H1 (cell line): ENCODE measurements at regions not wholly inside any gene's neighbourhood (a gene's known extent, or its start where the extent isn't known, plus 50 kb on each side); places are given as distances from the start of the nearest gene placed in this dataset.

Experiments
- CTCF ChIA-PET: fragments of 300-600 bp; sonication (Branson Sonifier 250); formaldehyde crosslinking; loops from one replicate; lab custom pipeline; 2021; ENCODE audit not compliant: partially characterized antibody; lab: Charles Lee
- POLR2A ChIA-PET: fragments of 300-600 bp; sonication (Branson Sonifier 250); formaldehyde crosslinking; loops from one replicate; lab custom pipeline; 2021; ENCODE audit warnings: inconsistent platforms; ENCODE audit not compliant: partially characterized antibody; lab: Charles Lee
- DNase-seq, 2 experiments: peaks; one replicate each; pipeline versions ENCODE4 v3.0.0 to v3.0.0-alpha.2; 2010 to 2022; ENCODE audit warnings: low spot score in 2 of 2, low read depth in 1 of 2, mixed read lengths in 1 of 2
- FAIRE-seq: peaks from 2 replicates; lab custom pipeline; 2011; peaks lifted over from hg19 to GRCh38; lab: Jason Lieb, UNC
- H2AFZ ChIP-seq: 2 replicates; pipeline ENCODE4 v1.8.1; 2012; ENCODE audit warnings: low read length, inconsistent platforms
- H2AK5ac ChIP-seq: 2 replicates; pipeline ENCODE4 v1.6.1; 2013; ENCODE audit warnings: low read depth, low read length
- H2BK120ac ChIP-seq: replicated peaks from 2 replicates; pipeline ENCODE3; 2013; ENCODE audit warnings: low read depth, low read length, inconsistent platforms
- H2BK12ac ChIP-seq: 2 replicates; pipeline ENCODE4 v1.6.1; 2013; ENCODE audit warnings: low read depth, low read length
- H2BK15ac ChIP-seq: 2 replicates; pipeline ENCODE4 v1.6.1; 2013; ENCODE audit warnings: low read length
- H2BK20ac ChIP-seq: 2 replicates; pipeline ENCODE4 v1.6.1; 2013; ENCODE audit warnings: low read length
- H2BK5ac ChIP-seq: 2 replicates; pipeline ENCODE4 v1.6.1; 2013; ENCODE audit warnings: low read depth, low read length
- H3K14ac ChIP-seq: 2 replicates; pipeline ENCODE4 v1.6.1; 2013; ENCODE audit warnings: inconsistent platforms; ENCODE audit not compliant: insufficient read length
- H3K18ac ChIP-seq: 2 replicates; pipeline ENCODE4 v1.6.1; 2013; ENCODE audit warnings: low read length; ENCODE audit errors: extremely low read depth
- H3K23ac ChIP-seq: 2 replicates; pipeline ENCODE4 v1.6.1; 2013; ENCODE audit warnings: inconsistent platforms; ENCODE audit not compliant: insufficient read length
- H3K23me2 ChIP-seq: 2 replicates; pipeline ENCODE4 v1.6.1; 2013; ENCODE audit warnings: low read depth, low read length
- H3K27ac ChIP-seq: 2 replicates; pipeline ENCODE4 v1.6.1; 2011; ENCODE audit warnings: low read depth, low read length, inconsistent platforms
- H3K27me3 ChIP-seq, 4 experiments: replicated peaks in 1 of 4; 1 replicate in 1 of 4; 2 replicates in 3 of 4; pipeline versions ENCODE4 v1.6.1 to v1.8.1; 2011 to 2013; ENCODE audit warnings: low read length in 3 of 4, mild to moderate bottlenecking in 3 of 4, inconsistent platforms in 2 of 4, mixed read lengths in 2 of 4, moderate library complexity in 1 of 4; ENCODE audit not compliant: control insufficient read depth in 3 of 4, insufficient read depth in 3 of 4; ENCODE audit errors: extremely low read depth in 1 of 4
- H3K36me3 ChIP-seq, 4 experiments: 2 replicates each; pipeline versions ENCODE4 v1.6.1 to v1.8.1; 2011 to 2013; ENCODE audit warnings: mild to moderate bottlenecking in 4 of 4, low read length in 3 of 4, moderate library complexity in 2 of 4, control low read depth in 1 of 4, inconsistent platforms in 1 of 4; ENCODE audit not compliant: insufficient read depth in 4 of 4, control insufficient read depth in 2 of 4
- H3K4ac ChIP-seq: replicated peaks from 2 replicates; pipeline ENCODE3; 2013; ENCODE audit warnings: low read length, low read depth, mixed read lengths, inconsistent platforms; ENCODE audit not compliant: insufficient read length
- H3K4me1 ChIP-seq, 4 experiments: replicated peaks in 1 of 4; 1 replicate in 1 of 4; 2 replicates in 3 of 4; pipeline versions ENCODE4 v1.6.1 to v1.8.1; 2011 to 2013; ENCODE audit warnings: low read length in 3 of 4, inconsistent platforms in 2 of 4, mixed read lengths in 1 of 4; ENCODE audit not compliant: insufficient read depth in 4 of 4, control insufficient read depth in 3 of 4
- H3K4me2 ChIP-seq, 2 experiments: 2 replicates each; pipeline versions ENCODE4 v1.6.1 to v1.8.1; 2011 to 2013; ENCODE audit warnings: low read depth in 2 of 2, low read length in 2 of 2, control low read depth in 1 of 2, inconsistent platforms in 1 of 2, mild to moderate bottlenecking in 1 of 2; ENCODE audit not compliant: insufficient read depth in 1 of 2
- H3K4me3 ChIP-seq, 4 experiments: fragments of 200-600, 300-600 bp in 1 of 4; sonication (generic), shearing (Covaris generic), sonication (Bioruptor Twin) in 1 of 4; 2 replicates each; pipeline versions ENCODE4 v1.5.1 to v1.8.1; 2011 to 2016; ENCODE audit warnings: low read length in 4 of 4, low read depth in 3 of 4, control low read depth in 2 of 4, inconsistent platforms in 2 of 4, mild to moderate bottlenecking in 2 of 4, mixed read lengths in 1 of 4, moderate library complexity in 1 of 4; ENCODE audit not compliant: insufficient read depth in 2 of 4; ENCODE audit errors: extremely low read depth in 1 of 4
- H3K56ac ChIP-seq: replicated peaks from 2 replicates; pipeline ENCODE3; 2013; ENCODE audit warnings: low read depth, mild to moderate bottlenecking, mixed read lengths, low read length, inconsistent platforms; ENCODE audit not compliant: insufficient read length
- H3K79me1 ChIP-seq: 2 replicates; pipeline ENCODE4 v1.6.1; 2013; ENCODE audit warnings: low read depth, low read length, control low read depth
- H3K79me2 ChIP-seq, 2 experiments: 2 replicates each; pipeline versions ENCODE4 v1.6.1 to v1.8.1; 2012 to 2013; ENCODE audit warnings: low read length in 2 of 2, mild to moderate bottlenecking in 2 of 2, inconsistent platforms in 1 of 2; ENCODE audit not compliant: insufficient read depth in 2 of 2, control insufficient read depth in 1 of 2
- H3K9ac ChIP-seq, 4 experiments: replicated peaks in 1 of 4; 1 replicate in 1 of 4; 2 replicates in 3 of 4; pipeline versions ENCODE4 v1.6.1 to v1.8.1; 2011 to 2013; ENCODE audit warnings: low read depth in 3 of 4, low read length in 3 of 4, control low read depth in 2 of 4, mild to moderate bottlenecking in 2 of 4, moderate library complexity in 2 of 4, inconsistent platforms in 1 of 4; ENCODE audit errors: extremely low read depth in 1 of 4
- H3K9me3 ChIP-seq, 2 experiments: 2 replicates each; pipeline versions ENCODE4 v1.6.1 to v1.8.1; 2012 to 2013; ENCODE audit warnings: mild to moderate bottlenecking in 2 of 2, moderate library complexity in 2 of 2, control low read depth in 1 of 2, inconsistent platforms in 1 of 2, low read depth in 1 of 2, low read length in 1 of 2, mixed read lengths in 1 of 2; ENCODE audit not compliant: insufficient read depth in 2 of 2
- H4K20me1 ChIP-seq, 2 experiments: replicated peaks in 1 of 2; 2 replicates each; pipeline versions ENCODE3 to v1.8.1; 2011 to 2013; ENCODE audit warnings: inconsistent platforms in 2 of 2, low read length in 2 of 2, mild to moderate bottlenecking in 1 of 2; ENCODE audit not compliant: insufficient read depth in 2 of 2, control insufficient read depth in 1 of 2
- H4K5ac ChIP-seq: 2 replicates; pipeline ENCODE4 v1.6.1; 2013; ENCODE audit warnings: low read length, low read depth, mixed read lengths, inconsistent platforms; ENCODE audit not compliant: insufficient read length
- H4K8ac ChIP-seq: 2 replicates; pipeline ENCODE4 v1.8.0; 2013; ENCODE audit warnings: mild to moderate bottlenecking, moderate library complexity, low read length, inconsistent platforms; ENCODE audit not compliant: insufficient read depth; ENCODE audit errors: extremely low read depth
- H4K91ac ChIP-seq: replicated peaks from 2 replicates; pipeline ENCODE3; 2013; ENCODE audit warnings: low read length, mixed read lengths, inconsistent platforms; ENCODE audit not compliant: insufficient read length
- RAD21 ChIP-seq, 2 experiments: IDR thresholded peaks in 1 of 2; conservative IDR thresholded peaks in 1 of 2; 2 replicates each; pipeline ENCODE4 v1.6.1; 2011; ENCODE audit warnings: low read depth in 2 of 2, low read length in 2 of 2, improper control_type of control experiment in 1 of 2, inconsistent platforms in 1 of 2, mild to moderate bottlenecking in 1 of 2, moderate library complexity in 1 of 2
- RNF2 ChIP-seq: fragments of 200-900, 300-1000 bp; sonication (generic); IDR thresholded peaks from 2 replicates; pipeline ENCODE4 v1.7.1; 2016; ENCODE audit warnings: borderline replicate concordance, low read depth, mild to moderate bottlenecking, antibody characterized with exemption, low read length; ENCODE audit not compliant: poor library complexity, severe bottlenecking; ENCODE audit errors: missing control alignments
- WGBS, 2 experiments: shearing (Covaris generic) in 1 of 2; methylation state at CpG; one replicate each; pipeline versions ENCODE4 v1.1.6 to v1.1.7; 2013 to 2015; ENCODE audit warnings: low lambda C conversion rate in 2 of 2, mixed read lengths in 2 of 2, inconsistent platforms in 1 of 2, low coverage in 1 of 2, missing lambda C conversion rate in 1 of 2; ENCODE audit not compliant: insufficient replicate concordance in 2 of 2, insufficient coverage in 1 of 2, insufficient read length in 1 of 2; ENCODE audit errors: extremely low coverage in 1 of 2, missing lambda C conversion rate in 1 of 2; 5-methylcytosine and 5-hydroxymethylcytosine counted together
- TF ChIP-seq, protein P1 (sequence below), 3 experiments: IDR thresholded peaks; 1 replicate in 2 of 3; 2 replicates in 1 of 3; pipeline versions ENCODE4 v1.5.1 to v1.6.1; 2011; ENCODE audit warnings: low read length in 3 of 3, mild to moderate bottlenecking in 3 of 3, inconsistent platforms in 2 of 3, low read depth in 1 of 3, moderate library complexity in 1 of 3; ENCODE audit not compliant: insufficient read depth in 1 of 3; ENCODE audit errors: control extremely low read depth in 1 of 3

DNA sequence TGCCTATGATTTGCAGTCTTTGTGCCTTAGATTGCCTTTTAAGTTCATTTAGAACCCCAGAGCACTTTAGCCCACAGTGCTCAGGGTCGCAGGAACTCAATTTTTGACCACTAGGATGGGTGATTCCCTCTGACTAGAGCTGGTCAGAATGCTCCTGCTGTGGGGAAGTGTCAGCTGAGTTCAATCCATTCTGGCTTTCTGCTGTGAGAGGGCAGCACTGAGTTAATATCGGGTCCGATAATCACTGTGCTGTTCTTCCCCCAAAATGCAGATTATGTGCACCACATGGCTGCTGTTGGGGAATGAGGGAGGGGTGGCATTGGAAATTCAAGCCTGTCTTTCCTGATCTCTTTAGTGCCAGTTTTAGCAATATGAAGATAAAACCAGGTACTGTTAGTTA lies 886.4 kb downstream of the DNAJB9 start:
- Histone ChIP-seq H4K20me1 (no peaks in the 10 kb centered on the region), H3K27me3 (no peaks in the 10 kb centered on the region), H2AK5ac (no peak overlapping the region), H3K36me3 (no peaks in the 10 kb centered on the region), H3K4ac (no peak overlapping the region), H3K4me3 (no peak overlapping the region), H2BK5ac (no peak overlapping the region), H3K56ac (no peak overlapping the region), H3K14ac (no peak overlapping the region), H2BK20ac (no peak overlapping the region), H3K23ac (no peak overlapping the region), H4K91ac (no peak overlapping the region), H3K4me1 (no peaks in the 10 kb centered on the region), H2BK15ac (no peak overlapping the region), H3K79me2 (no peaks in the 10 kb centered on the region), H3K79me1 (no peaks in the 10 kb centered on the region), H2BK12ac (no peak overlapping the region), H3K27ac (no peak overlapping the region), H3K18ac (0 out of 2 replicates have a peak overlapping the region, but pooled peaks have one; percentile 34), H4K8ac (no peak overlapping the region), H4K5ac (no peak overlapping the region), H3K23me2 (no peaks in the 10 kb centered on the region), H3K9ac (no peak overlapping the region), H3K9me3 (no peaks in the 10 kb centered on the region), H2AFZ (peak overlapping the region; percentile 74; the same call in 1 of the 2 replicates), H2BK120ac (no peak overlapping the region), H3K4me2 (no peak overlapping the region)
- WGBS, 2 experiments = 80% methylated on average over 3 of the region's 3 CpGs; no CpG with 5 or more reads in 1 of the 2 experiments
- FAIRE-seq (no peak), DNase-seq (no peak)
- TF ChIP-seq, protein P1, sequence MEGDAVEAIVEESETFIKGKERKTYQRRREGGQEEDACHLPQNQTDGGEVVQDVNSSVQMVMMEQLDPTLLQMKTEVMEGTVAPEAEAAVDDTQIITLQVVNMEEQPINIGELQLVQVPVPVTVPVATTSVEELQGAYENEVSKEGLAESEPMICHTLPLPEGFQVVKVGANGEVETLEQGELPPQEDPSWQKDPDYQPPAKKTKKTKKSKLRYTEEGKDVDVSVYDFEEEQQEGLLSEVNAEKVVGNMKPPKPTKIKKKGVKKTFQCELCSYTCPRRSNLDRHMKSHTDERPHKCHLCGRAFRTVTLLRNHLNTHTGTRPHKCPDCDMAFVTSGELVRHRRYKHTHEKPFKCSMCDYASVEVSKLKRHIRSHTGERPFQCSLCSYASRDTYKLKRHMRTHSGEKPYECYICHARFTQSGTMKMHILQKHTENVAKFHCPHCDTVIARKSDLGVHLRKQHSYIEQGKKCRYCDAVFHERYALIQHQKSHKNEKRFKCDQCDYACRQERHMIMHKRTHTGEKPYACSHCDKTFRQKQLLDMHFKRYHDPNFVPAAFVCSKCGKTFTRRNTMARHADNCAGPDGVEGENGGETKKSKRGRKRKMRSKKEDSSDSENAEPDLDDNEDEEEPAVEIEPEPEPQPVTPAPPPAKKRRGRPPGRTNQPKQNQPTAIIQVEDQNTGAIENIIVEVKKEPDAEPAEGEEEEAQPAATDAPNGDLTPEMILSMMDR (IDR thresholded peaks at IDR 0.05; ENCODE audit: control extremely low read depth in 1 of 3, insufficient read depth in 1 of 3, low read depth in 1 of 3, low read length in 3 of 3) = peak; percentile 3 to 35 (median 32)
- TF ChIP-seq RNF2 (no peak), RAD21 (IDR thresholded peaks at IDR 0.05 in 1 of 2, conservative IDR thresholded peaks at IDR 0.05 in 1 of 2; ENCODE audit: low read depth in 2 of 2, low read length in 2 of 2) (peak; percentile 46 to 52)
- CTCF ChIA-PET = interaction anchor here (0.6 to 1.4 kb wide), 7 partner anchors 8 to 1282 kb away, joined by 3 to 6 read pairs (median 3); no protein-coding TSS in a partner anchor
- POLR2A ChIA-PET = no interaction called here
